Gastrocnemius medialis (tissue), 4 donors: ENCODE measurements at regions not wholly inside any gene's neighbourhood (a gene's known extent, or its start where the extent isn't known, plus 50 kb on each side); places are given as distances from the start of the nearest gene placed in this dataset.

Source experiments
- CTCF ChIP-seq, 5 experiments: fragments of 450-650 bp in 3 of 5; fragments of 200-600 bp in 2 of 5; sonication (generic) in 2 of 5; IDR thresholded peaks in 4 of 5; conservative IDR thresholded peaks in 1 of 5; 1 replicate in 4 of 5; 2 replicates in 1 of 5; pipeline ENCODE4 v1.5.1; 2016 to 2019; ENCODE audit warnings: antibody characterized with exemption in 5 of 5, mild to moderate bottlenecking in 3 of 5, moderate library complexity in 3 of 5
- POLR2A ChIP-seq, 2 donors: fragments of 450-650 bp; IDR thresholded peaks; one replicate each; pipeline ENCODE4 v1.6.1; 2017; ENCODE audit warnings: antibody characterized with exemption in 2 of 2, mild to moderate bottlenecking in 2 of 2, moderate library complexity in 2 of 2

GRCh38 chr5:3786165-3786564, 190.5 kb downstream of the IRX1 start:
- TF ChIP-seq POLR2A (IDR thresholded peaks at IDR 0.05) (no peak), CTCF (IDR thresholded peaks at IDR 0.05 in 4 of 5, conservative IDR thresholded peaks at IDR 0.05 in 1 of 5) (no peak)
